Amniotic epithelial cell (primary cell): ENCODE measurements at regions not wholly inside any gene's neighbourhood (a gene's known extent, or its start where the extent isn't known, plus 50 kb on each side); places are given as distances from the start of the nearest gene placed in this dataset.

Experiments
- DNase-seq: peaks from one replicate; pipeline ENCODE4 v3.0.0-alpha.2; 2010; ENCODE audit warnings: low read depth

- DNase-seq: no peak
Observed at GRCh38 chr1:36717431-36717830, 234.7 kb upstream of the CSF3R start.

GRCh38 chr1:36715797-36716196 lies 233.1 kb upstream of the CSF3R start:
- DNase-seq: no peak

- DNase-seq: no peak
Observed at GRCh38 chr1:36714301-36714700, 231.6 kb upstream of the CSF3R start.

- no peak for DNase-seq
Observed at GRCh38 chr1:36711480-36711879, 228.8 kb upstream of the CSF3R start.

GRCh38 chr1:36710951-36711350 lies 228.2 kb upstream of the CSF3R start:
- DNase-seq: no peak

GRCh38 chr1:36709869-36710481 lies 227.3 kb upstream of the CSF3R start:
- no peak for DNase-seq

GRCh38 chr1:36708587-36708986 lies 225.9 kb upstream of the CSF3R start:
- DNase-seq: no peak

DNA sequence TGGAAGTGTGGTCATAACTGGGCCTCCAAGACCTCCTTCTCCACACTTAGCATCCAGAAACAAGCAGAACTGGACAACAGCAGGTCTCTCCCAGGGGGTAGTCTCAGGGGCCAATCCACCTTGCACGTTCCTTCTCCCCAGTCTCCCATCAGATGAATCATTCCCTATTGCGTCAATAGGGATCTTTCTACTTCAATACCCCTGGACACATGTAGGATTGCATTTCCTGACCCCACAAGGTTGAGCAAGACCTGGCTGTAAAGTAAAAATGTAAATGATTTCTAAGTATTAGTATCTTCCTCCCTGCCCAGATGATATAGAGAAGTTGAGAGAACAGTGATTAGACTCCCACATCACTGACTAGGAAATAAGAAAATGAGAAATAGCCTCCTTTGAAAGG lies 224.5 kb upstream of the CSF3R start:
- no peak for DNase-seq

DNA sequence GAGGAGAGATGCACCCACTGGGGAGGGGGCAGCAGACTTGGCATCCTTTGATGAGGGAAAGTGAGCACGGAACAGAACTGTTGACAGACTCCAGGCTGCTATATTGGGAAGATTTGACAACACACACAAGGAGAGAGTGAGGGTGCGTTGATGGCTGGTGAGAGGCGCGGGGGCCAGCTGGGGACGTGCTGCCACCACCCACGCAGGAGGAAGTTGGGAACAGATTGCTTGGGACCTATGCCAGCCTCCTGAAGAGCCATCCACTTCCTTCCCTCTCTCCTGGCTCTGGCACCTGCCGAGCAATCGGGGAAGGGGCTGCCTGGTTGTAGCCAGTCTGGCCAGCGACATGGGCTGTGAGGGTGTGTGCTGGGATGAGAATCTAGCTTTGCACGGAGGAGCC lies 223.7 kb upstream of the CSF3R start:
- no peak for DNase-seq

DNA sequence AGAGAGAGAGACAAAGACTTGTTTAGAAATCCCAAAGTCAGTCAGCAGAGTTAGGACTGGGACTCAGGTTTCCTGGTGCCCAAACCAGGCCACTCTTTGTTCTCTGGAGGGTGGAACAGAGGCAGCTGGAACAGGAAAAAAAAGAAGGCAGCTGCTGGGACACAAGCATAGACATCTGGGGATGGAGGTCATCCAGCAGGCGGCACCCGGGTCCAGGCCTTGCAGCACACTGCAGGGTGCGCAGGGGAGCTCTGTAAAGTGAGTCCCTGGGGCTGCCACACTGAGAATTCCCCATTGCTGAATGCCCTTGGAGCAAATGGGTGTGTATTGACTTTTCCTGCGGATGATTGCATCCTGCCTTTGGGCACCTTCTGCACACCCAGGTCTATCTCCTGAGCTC lies 222.9 kb upstream of the CSF3R start:
- DNase-seq: no peak

GRCh38 chr1:36703526-36704208 lies 221.0 kb upstream of the CSF3R start:
- peak; percentile 36 for DNase-seq

DNA sequence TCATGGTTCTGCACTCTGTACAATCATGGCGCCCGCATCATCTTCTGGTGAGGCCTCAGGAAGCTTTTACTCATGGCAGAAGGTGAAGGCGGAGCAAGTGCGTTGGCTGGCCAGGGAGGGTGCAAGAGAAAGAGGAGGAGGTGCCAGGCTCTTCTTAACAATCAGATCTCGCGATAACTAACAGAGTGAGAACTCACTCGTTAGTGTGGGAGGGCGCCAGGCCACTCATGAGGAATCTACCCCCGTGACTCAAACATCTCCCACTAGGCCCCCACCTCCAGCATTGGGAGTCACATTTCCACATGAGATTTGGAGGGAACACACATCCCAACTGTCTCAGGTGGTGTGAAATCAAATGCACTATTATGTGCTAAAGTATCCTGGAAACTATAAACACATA lies 220.2 kb upstream of the CSF3R start:
- DNase-seq: no peak

DNA sequence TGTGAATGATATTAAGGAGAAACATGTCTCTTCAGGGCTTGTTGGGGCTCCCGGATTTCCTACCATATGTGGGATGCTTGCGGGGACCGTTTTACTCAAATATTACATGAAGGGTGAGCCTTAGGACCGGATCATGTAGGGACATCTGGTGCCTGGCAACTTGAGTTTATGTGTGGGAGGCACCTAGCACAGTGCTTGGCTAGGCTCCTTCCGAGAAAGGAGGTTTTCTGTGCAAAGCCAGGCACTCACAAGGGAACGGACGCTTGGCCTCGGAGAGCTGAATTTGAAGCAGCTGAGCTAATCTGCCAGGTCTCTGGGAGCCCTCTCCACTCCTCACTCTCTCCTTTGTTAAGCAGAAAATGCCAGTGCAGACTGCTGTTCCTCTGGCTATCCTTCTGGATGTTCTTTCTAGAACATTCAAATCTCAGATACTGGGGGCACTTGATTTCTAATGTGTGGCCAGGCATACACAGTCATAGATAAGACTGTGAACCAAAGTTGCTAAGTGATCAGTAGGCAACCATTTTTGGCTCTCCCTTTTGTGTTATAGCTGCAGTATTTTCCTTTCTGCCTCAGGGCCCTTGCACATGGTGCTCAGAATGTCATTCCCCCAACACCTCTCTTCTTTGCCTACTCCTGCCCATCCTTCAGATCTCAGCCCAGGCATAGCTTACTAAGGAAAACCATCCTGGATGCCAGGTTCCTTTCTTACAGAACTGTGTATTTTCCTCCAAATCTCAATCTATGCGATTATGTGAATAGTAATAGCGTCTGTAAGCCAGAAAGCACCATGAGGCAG lies 216.6 kb upstream of the CSF3R start:
- DNase-seq: no peak

DNA sequence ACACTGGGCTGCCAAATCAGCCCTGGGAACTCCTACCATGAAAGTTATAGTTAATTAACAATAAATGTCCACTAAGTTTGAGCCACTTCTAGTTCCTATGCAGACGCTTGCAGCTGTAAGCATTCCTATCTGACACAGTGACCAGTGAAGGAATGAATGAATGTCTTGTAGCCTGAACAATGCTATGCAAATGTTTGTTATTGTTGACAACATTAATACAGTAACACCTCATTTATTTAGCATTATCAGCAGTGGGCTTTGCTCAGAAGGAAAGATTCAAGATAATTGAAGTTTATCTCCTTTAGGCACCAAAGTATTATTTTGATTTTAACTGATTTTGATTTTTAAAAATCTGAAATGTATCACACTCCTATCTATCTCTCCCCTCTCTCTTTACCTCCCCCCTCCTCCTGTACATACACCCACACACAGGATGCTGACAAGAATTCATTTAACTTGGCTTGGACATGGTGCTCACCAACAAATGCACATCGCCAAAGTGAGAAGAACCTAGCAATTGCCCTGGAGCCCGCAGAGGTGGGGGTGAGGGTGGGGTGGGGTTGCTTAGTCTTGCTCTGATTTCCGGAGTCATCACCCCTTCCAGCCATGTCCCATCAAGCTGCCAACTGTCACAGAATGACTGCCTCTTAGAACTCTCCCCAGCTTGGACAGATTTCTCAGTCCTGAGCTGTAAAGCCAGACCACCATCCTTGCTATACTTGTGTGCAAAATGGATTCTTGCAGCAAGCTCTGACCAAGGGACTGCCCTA lies 215.3 kb upstream of the CSF3R start:
- no peak for DNase-seq

GRCh38 chr1:36696261-36696940 lies 213.7 kb upstream of the CSF3R start:
- no peak for DNase-seq

- no peak for DNase-seq
Observed at GRCh38 chr1:36693603-36694002, 210.9 kb upstream of the CSF3R start.

DNA sequence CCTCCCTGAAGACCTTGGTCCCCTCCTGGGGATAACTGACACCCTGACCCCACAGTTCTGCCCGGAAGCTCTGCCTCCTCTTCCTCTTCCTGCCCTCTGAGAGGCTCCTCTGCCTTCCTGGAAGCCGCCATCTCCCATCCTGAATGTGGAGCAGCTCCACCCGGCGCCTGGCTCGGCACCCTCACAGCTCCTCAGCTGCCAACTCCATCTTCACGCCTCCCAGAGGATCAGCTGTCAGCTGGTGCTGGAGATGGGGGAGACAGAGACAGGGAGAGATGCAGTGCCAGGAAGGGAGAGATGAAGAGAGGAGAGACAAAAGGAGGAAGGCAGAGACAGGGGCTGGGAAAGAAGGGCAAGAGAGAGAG lies 210.4 kb upstream of the CSF3R start:
- no peak for DNase-seq

DNA sequence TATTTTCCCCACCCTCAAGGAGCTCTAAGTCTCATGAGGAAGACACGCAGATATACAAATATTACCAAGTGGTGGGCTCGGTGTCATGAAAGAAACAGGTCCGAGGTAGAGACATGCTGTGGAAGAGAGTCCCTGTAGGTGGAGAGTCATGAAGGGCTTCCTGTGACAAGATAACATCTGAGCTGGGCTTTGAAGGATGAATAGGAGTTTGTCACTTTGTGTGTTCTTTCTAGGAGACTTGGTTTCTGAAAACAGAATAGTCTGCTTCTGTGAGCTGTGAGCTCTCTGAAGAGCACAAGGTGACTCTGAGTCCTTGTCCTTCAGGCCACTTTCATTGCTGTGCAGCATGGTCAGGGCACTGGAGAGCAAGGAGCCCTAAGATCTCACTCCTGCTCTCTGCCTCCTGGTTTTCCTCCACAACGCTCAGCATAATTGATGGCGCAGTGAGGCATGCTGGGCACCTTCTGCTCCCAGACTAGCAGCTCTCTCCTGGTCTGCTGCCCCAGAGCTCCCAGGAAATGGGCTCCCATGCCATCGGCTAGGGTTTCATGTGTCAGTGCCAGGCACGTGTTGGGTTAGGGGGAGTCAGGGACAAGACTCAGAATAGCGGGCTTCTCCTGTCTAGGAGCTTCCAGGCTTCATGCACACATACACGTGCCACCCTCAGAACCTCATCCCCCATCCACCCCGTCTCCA lies 209.9 kb upstream of the CSF3R start:
- no peak for DNase-seq

DNA sequence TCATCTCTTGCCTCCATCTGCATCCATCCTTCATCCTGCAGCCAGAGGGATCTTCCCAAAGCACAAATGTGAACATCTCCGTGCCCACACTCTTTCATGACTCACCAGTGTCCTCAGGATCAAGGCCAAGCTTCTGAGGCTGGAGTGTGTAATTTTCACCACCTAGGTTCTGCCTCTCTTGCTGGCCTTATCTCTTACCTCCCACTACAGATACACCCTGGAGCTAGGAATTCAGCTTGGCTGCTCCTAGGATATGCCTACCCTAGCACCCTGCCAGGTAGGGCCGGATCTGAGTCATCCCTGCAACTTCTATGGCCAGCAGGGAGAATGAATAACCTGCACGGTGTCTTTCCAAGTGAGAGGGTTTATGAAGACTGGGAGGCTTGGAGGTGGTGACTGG lies 208.7 kb upstream of the CSF3R start:
- DNase-seq: no peak

DNA sequence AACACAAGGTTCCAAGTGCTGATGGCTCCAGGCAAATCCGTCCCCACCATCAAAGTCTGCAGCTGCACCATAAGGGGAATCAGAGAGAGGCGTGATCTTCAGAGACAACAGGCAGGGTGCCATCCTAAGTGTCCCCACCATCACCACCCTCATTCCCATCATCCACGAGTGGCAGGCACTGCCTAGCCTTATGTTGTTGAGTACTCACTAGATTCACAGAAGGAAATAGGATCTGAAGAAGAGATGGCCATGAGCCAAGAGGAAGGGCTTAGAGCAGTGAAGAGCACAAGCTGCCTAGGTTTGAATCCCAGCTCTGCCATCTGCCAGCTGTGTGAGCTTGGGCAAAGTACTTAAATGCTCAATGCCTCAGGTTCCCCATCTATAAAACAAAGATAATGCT lies 207.3 kb upstream of the CSF3R start:
- DNase-seq: no peak

GRCh38 chr1:36687312-36687711 lies 204.6 kb upstream of the CSF3R start:
- DNase-seq: no peak
